Neural progenitor cell (in vitro differentiated cells): ENCODE measurements at regions not wholly inside any gene's neighbourhood (a gene's known extent, or its start where the extent isn't known, plus 50 kb on each side); places are given as distances from the start of the nearest gene placed in this dataset.

Experiments used
- EZH2phosphoT487 ChIP-seq: fragments of 200-600 bp; sonication (generic); IDR thresholded peaks from 2 replicates; pipeline ENCODE4 v1.6.1; 2017; ENCODE audit warnings: antibody characterized with exemption
- TF ChIP-seq, protein P1 (sequence below): fragments of 200-600 bp; sonication (generic); IDR thresholded peaks from 2 replicates; pipeline ENCODE4 v1.5.1; 2017; ENCODE audit warnings: antibody characterized with exemption, mild to moderate bottlenecking

DNA sequence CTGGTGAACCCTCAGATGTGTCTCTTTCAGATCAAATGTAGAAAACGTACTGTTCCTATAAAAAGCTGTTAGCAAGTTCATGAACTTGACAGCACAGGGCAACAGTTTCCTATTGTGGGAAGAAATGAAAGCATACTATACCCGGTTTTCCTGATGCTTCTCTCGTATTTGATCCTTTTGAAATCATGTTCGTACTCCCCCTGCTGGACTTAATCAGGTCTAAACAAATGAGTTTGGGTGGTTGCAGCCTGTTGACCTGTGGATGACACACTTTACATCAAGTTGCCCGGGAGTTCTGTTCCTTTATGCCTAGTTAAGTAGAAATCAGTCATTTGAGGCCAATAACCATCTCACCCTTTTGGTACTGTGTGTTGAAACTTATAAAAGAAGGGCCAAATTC, 1992.3 kb downstream of the MAT2B start:
- TF ChIP-seq, protein P1, sequence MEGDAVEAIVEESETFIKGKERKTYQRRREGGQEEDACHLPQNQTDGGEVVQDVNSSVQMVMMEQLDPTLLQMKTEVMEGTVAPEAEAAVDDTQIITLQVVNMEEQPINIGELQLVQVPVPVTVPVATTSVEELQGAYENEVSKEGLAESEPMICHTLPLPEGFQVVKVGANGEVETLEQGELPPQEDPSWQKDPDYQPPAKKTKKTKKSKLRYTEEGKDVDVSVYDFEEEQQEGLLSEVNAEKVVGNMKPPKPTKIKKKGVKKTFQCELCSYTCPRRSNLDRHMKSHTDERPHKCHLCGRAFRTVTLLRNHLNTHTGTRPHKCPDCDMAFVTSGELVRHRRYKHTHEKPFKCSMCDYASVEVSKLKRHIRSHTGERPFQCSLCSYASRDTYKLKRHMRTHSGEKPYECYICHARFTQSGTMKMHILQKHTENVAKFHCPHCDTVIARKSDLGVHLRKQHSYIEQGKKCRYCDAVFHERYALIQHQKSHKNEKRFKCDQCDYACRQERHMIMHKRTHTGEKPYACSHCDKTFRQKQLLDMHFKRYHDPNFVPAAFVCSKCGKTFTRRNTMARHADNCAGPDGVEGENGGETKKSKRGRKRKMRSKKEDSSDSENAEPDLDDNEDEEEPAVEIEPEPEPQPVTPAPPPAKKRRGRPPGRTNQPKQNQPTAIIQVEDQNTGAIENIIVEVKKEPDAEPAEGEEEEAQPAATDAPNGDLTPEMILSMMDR, result peak; percentile 51
- TF ChIP-seq EZH2phosphoT487, result no peak
